ENCODE measurements at regions not wholly inside any gene's neighbourhood (a gene's known extent, or its start where the extent isn't known, plus 50 kb on each side); places are given as distances from the start of the nearest gene placed in this dataset.

- Histone ChIP-seq H3K4me3 (no peak overlapping the region), H3K27me3 (ENCODE audit: insufficient read depth, low read depth) (no peaks in the 10 kb centered on the region), H3K4me2 (no peak overlapping the region), H3K4me1 (replicated peaks; ENCODE audit: insufficient read depth) (no peaks in the 10 kb centered on the region), H3F3A (ENCODE audit: insufficient read depth, low read depth) (no peaks in the 10 kb centered on the region), H3K9me3 (ENCODE audit: insufficient read depth, low read depth) (no peaks in the 10 kb centered on the region), H3K9me2 (ENCODE audit: insufficient read depth) (no peaks in the 10 kb centered on the region), H2AFZ (no peak overlapping the region; the same call in 1 of the 2 replicates), H3K79me2 (ENCODE audit: low read depth) (no peaks in the 10 kb centered on the region), H3K36me3 (ENCODE audit: low read depth) (no peaks in the 10 kb centered on the region), H4K20me1 (ENCODE audit: insufficient read depth) (no peaks in the 10 kb centered on the region), H3K27ac (no peak overlapping the region)
- no peak for DNase-seq
- BruUV-seq (replicated peaks): no TSS peak
- intact Hi-C loops (cut with micrococcal nuclease; ENCODE audit: unreplicated experiment): no loop called here
- ChIA-PET POLR2A (ENCODE audit: unreplicated experiment) (interaction anchor here (0.6 kb wide), 1 partner anchor 547 kb away, joined by 3 read pairs; no protein-coding TSS in a partner anchor), CTCF (no interaction called here)
- TF ChIP-seq, protein P1, sequence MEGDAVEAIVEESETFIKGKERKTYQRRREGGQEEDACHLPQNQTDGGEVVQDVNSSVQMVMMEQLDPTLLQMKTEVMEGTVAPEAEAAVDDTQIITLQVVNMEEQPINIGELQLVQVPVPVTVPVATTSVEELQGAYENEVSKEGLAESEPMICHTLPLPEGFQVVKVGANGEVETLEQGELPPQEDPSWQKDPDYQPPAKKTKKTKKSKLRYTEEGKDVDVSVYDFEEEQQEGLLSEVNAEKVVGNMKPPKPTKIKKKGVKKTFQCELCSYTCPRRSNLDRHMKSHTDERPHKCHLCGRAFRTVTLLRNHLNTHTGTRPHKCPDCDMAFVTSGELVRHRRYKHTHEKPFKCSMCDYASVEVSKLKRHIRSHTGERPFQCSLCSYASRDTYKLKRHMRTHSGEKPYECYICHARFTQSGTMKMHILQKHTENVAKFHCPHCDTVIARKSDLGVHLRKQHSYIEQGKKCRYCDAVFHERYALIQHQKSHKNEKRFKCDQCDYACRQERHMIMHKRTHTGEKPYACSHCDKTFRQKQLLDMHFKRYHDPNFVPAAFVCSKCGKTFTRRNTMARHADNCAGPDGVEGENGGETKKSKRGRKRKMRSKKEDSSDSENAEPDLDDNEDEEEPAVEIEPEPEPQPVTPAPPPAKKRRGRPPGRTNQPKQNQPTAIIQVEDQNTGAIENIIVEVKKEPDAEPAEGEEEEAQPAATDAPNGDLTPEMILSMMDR (conservative IDR thresholded peaks at IDR 0.05): no peak
- TF ChIP-seq EZH2 (IDR thresholded peaks at IDR 0.05; ENCODE audit: low read depth): no peak
These were observed 166.4 kb downstream of the SLITRK5 start for GRCh38 chr13:87837522-87837921.

- H3K79me2 ChIP-seq (ENCODE audit: low read depth): no peaks in the 10 kb centered on the region
- no peak overlapping the region for H3K4me2 ChIP-seq
- no peaks in the 10 kb centered on the region for H4K20me1 ChIP-seq (ENCODE audit: insufficient read depth)
- DNase-seq: no peak
- no peaks in the 10 kb centered on the region for H3F3A ChIP-seq (ENCODE audit: insufficient read depth, low read depth)
- no TSS peak for BruUV-seq (replicated peaks)
- intact Hi-C loops (cut with micrococcal nuclease; ENCODE audit: unreplicated experiment): no loop called here
- ChIA-PET POLR2A (ENCODE audit: unreplicated experiment) (no interaction called here), CTCF (no interaction called here)
- H3K4me3 ChIP-seq: no peak overlapping the region
- no peaks in the 10 kb centered on the region for H3K27me3 ChIP-seq (ENCODE audit: insufficient read depth, low read depth)
- no peak overlapping the region for H2AFZ ChIP-seq
- H3K9me2 ChIP-seq (ENCODE audit: insufficient read depth): no peaks in the 10 kb centered on the region
- H3K36me3 ChIP-seq (ENCODE audit: low read depth): no peaks in the 10 kb centered on the region
- H3K4me1 ChIP-seq (replicated peaks; ENCODE audit: insufficient read depth): no peaks in the 10 kb centered on the region
- no peak overlapping the region for H3K27ac ChIP-seq
- H3K9me3 ChIP-seq (ENCODE audit: insufficient read depth, low read depth): no peaks in the 10 kb centered on the region
- no peak for TF ChIP-seq EZH2 (IDR thresholded peaks at IDR 0.05; ENCODE audit: low read depth)
- TF ChIP-seq, protein P1 (conservative IDR thresholded peaks at IDR 0.05): no peak
These were observed 166.8 kb downstream of the SLITRK5 start for GRCh38 chr13:87837946-87838345.

- no peaks in the 10 kb centered on the region for H3K27me3 ChIP-seq (ENCODE audit: insufficient read depth, low read depth)
- no peaks in the 10 kb centered on the region for H3K79me2 ChIP-seq (ENCODE audit: low read depth)
- H3K4me1 ChIP-seq (replicated peaks; ENCODE audit: insufficient read depth): no peaks in the 10 kb centered on the region
- TF ChIP-seq, protein P1 (conservative IDR thresholded peaks at IDR 0.05): no peak
- no peak for TF ChIP-seq EZH2 (IDR thresholded peaks at IDR 0.05; ENCODE audit: low read depth)
- H3K9me2 ChIP-seq (ENCODE audit: insufficient read depth): no peaks in the 10 kb centered on the region; the same call in none of the 2 replicates
- intact Hi-C loops (cut with micrococcal nuclease; ENCODE audit: unreplicated experiment): no loop called here
- no TSS peak for BruUV-seq (replicated peaks)
- H4K20me1 ChIP-seq (ENCODE audit: insufficient read depth): no peaks in the 10 kb centered on the region
- no peaks in the 10 kb centered on the region for H3K36me3 ChIP-seq (ENCODE audit: low read depth)
- H3F3A ChIP-seq (ENCODE audit: insufficient read depth, low read depth): no peaks in the 10 kb centered on the region
- no peaks in the 10 kb centered on the region for H3K9me3 ChIP-seq (ENCODE audit: insufficient read depth, low read depth)
- no peak overlapping the region for H2AFZ ChIP-seq
- POLR2A ChIA-PET (ENCODE audit: unreplicated experiment): no interaction called here
- H3K27ac ChIP-seq: no peak overlapping the region
- no peak overlapping the region for H3K4me2 ChIP-seq
- CTCF ChIA-PET: no interaction called here
- no peak overlapping the region for H3K4me3 ChIP-seq
- no peak for DNase-seq
These were observed 180.2 kb downstream of the SLITRK5 start for GRCh38 chr13:87851410-87851809.
